ENCODE measurements at regions not wholly inside any gene's neighbourhood (a gene's known extent, or its start where the extent isn't known, plus 50 kb on each side); places are given as distances from the start of the nearest gene placed in this dataset.

DNA sequence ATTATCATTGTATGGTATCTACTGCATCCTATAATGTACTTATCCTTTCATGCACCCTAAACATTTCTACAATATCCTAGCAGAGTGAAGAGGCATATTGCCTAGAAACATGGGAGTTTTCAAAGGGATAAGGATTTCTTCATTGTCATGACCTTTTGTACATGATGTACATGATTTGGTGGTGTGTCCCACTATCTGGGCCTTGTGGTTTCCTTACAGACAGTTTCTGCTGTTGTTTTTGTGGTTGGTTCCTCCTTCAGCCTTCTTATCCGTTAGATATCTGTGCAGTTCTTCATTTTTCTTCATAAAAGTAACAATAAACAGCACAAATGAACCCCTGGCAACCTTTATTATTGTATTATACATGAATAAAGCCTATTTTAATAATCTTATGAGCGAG, 70.4 kb upstream of the BACH1 start:
- no peaks in the 10 kb centered on the region for H3K9me3 Mint-ChIP-seq
- H3K27ac Mint-ChIP-seq, result no peak overlapping the region
- peaks cover 0 to 4% (median 2%) of the 10 kb centered on the region in 3 donors for H3K27me3 Mint-ChIP-seq (ENCODE audit: low read depth in 3 of 3)
- no peak for DNase-seq
- no peak overlapping the region for H3K4me3 Mint-ChIP-seq
- peaks cover 4 to 5% of the 10 kb centered on the region in 2 donors for H3K4me1 Mint-ChIP-seq
- no peaks in the 10 kb centered on the region for H3K36me3 Mint-ChIP-seq

DNA sequence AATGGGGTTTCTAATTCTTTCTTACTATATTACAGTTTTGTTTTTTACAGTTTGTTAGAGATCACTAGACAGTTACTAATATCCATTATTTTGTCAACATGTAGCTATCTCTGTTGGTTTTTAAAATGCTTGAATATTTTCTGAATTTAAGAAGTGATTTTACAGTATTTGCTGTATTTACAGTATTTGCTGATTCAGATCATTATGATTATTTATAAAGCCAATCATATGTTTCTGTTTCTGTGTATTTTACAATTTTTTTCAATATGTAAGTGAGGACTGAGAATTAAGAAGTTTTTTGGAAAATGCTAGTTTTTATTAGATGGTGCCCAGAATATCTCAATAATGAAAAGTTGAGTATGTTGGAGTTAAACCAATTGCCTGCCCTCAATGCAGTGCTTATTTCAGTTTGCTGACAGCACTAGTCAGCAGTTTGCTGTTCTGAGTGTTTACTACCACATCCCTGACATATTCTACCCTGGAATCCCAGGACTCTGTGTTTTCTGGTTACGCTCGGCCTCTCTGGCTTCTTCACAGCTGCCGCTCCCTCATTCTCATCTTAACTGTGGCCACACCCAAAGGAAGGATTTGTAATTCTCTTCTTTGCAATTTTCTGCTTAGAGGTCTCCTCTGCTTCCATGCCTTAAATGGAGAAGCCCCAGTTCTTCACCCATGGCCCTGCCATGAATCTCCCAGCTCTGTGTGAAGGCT, 68.0 kb upstream of the BACH1 start:
- no peak for DNase-seq
- peaks cover 4 to 5% of the 10 kb centered on the region in 2 donors for H3K4me1 Mint-ChIP-seq
- H3K27me3 Mint-ChIP-seq (ENCODE audit: low read depth in 3 of 3), result peaks cover 0 to 4% (median 0%) of the 10 kb centered on the region in 3 donors
- H3K4me3 Mint-ChIP-seq, result no peak overlapping the region
- no peak overlapping the region for H3K27ac Mint-ChIP-seq
- no peaks in the 10 kb centered on the region for H3K9me3 Mint-ChIP-seq
- H3K36me3 Mint-ChIP-seq, result no peaks in the 10 kb centered on the region

DNA sequence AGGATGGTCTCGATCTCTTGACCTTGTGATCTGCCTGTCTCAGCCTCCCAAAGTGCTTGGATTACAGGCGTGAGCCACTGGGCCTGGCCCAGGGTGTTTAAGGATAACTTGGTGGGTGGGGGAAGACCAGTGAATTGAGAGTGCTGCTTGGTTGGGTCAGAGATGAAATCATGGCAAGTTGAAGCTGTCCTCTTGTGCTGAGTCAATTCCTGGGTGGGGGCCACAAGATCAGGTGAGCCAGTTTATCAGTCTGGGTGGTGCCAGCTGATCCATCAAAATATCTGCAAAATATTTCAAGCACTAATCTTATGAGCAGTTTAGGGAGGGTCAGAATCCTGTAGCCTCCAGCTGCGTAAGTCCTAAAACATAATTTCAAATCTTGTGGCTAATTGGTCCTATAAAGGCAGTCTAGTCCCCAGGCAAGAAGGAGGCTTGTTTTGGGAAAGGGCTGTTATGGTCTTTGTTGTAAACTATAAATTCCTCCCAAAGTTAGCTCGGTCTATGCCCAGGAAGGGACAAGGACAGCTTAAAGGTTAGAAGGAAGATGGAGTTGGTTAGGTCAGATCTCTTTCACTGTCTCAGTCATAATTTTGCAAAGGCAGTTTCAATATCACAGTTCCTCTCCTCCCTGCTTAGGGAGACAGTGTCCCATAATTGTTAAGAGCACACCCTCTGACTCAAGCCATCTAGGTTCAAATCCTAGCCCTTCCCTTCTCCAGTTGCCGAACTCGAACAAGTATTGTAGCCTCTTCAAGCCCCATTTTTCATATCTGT, 66.8 kb upstream of the BACH1 start:
- H3K27ac Mint-ChIP-seq, result no peak overlapping the region
- no peak overlapping the region for H3K4me3 Mint-ChIP-seq
- H3K36me3 Mint-ChIP-seq, result no peaks in the 10 kb centered on the region
- no peaks in the 10 kb centered on the region for H3K9me3 Mint-ChIP-seq
- peaks cover 0 to 4% (median 0%) of the 10 kb centered on the region in 3 donors for H3K27me3 Mint-ChIP-seq (ENCODE audit: low read depth in 3 of 3)
- DNase-seq, result no peak
- H3K4me1 Mint-ChIP-seq, result peaks cover 4 to 5% of the 10 kb centered on the region in 2 donors

DNA sequence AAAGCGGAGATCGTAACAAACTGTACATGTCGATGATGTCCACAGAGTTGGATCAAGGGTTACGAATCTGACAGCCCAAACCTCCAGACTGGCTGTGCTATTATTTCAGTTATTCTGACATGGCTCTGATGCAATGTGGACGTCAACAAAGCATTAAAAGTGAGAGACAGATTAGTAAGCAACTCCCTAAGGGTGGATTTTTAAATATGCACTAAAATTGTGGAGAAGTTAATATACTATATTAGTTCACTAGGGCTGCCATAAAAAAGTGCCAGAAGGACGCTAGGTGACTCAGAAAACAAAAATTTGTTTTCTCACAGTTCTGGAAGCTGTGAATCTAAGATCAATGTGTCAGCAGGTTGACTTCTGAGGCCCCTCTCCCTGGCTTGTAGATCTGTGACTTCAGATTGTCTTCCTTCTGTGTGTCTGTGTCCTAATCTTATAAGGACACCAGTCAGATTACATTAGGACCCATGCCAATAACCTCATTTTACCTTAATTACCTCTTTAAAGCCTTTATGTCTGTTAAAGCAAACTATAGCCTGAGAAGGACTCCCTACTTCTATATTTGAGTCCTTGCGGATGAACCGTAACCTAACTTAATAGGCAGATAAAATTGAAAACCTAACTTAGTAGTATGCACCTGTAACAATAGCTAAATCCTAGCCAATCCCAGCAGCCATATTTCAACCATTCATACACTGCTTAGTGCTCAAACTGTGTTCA, 66.0 kb upstream of the BACH1 start:
- H3K9me3 Mint-ChIP-seq, result no peaks in the 10 kb centered on the region
- H3K36me3 Mint-ChIP-seq, result no peaks in the 10 kb centered on the region
- H3K4me1 Mint-ChIP-seq, result peaks cover 4 to 5% of the 10 kb centered on the region in 2 donors
- H3K27me3 Mint-ChIP-seq (ENCODE audit: low read depth in 3 of 3), result peaks cover 0 to 4% (median 0%) of the 10 kb centered on the region in 3 donors
- H3K27ac Mint-ChIP-seq, result no peak overlapping the region
- no peak for DNase-seq
- no peak overlapping the region for H3K4me3 Mint-ChIP-seq

DNA sequence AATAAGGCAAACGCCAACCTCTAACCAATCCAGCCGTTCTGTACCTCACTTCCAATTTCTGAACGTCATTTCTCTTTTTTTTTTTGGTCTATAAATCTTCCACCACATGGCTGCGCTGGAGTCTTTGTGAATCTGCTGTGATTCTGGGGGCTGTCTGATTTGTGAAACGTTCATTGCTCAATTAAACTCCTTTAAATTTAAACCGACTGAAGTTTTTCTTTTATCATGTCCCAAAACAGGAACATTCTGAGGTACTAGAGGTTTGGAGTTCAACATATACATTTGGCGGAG, 65.5 kb upstream of the BACH1 start:
- no peaks in the 10 kb centered on the region for H3K36me3 Mint-ChIP-seq
- H3K27ac Mint-ChIP-seq, result peak overlapping the region in 1 of 6 donors; percentile 56
- H3K27me3 Mint-ChIP-seq (ENCODE audit: low read depth in 3 of 3), result peaks cover 0 to 4% (median 0%) of the 10 kb centered on the region in 3 donors
- DNase-seq, result no peak
- H3K9me3 Mint-ChIP-seq, result no peaks in the 10 kb centered on the region
- H3K4me3 Mint-ChIP-seq, result no peak overlapping the region
- peaks cover 4 to 5% of the 10 kb centered on the region in 2 donors for H3K4me1 Mint-ChIP-seq

DNA sequence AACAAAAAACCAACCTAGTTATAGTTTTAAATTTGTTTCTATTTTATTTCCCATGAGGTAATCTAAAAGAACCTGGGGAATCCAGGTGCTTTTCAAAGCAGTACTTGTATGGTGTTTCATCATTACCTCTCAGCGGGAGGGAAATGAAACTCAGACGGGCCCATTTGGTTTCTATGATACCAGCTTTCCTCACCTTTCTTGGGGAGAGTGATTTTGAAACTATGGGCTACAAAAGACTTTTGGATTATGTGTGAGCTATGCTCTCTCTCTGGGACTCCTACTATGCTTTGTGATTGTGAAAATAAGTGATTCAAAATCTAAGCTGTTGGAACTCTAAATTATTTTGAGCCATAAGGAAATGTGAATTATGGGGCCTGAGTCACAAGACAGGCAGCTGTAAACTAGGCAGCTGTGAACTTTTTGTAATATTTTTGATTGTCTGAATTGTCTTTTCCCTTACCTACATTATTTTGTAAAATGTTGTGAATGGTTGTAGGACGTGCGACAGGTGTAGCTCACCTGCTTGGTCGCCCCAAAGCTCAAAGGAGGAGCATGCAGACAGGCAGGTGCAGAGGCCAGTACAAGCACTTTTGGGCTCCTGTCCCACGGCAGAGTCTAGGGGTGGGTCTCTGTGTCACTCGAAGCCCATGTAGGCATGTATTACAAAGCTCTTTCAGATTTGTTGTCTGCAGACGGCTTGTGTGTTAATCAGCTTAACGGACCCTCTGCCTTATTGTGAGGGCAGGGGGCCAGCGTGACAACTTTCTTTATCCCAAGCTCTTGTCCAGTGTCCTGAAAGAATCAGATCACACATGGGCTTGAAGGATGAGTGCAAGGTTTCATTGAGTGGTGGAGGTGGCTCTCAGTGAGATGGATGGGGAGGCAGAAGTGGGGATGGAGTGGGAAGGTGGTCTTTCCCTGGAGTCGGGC, 64.8 kb upstream of the BACH1 start:
- Mint-ChIP-seq H3K4me1 (no peaks in the 10 kb centered on the region), H3K27ac (no peak overlapping the region), H3K4me3 (no peak overlapping the region), H3K9me3 (no peaks in the 10 kb centered on the region), H3K27me3 (ENCODE audit: low read depth in 3 of 3) (peaks cover 0 to 2% (median 0%) of the 10 kb centered on the region in 3 donors), H3K36me3 (no peaks in the 10 kb centered on the region)
- no peak for DNase-seq

DNA sequence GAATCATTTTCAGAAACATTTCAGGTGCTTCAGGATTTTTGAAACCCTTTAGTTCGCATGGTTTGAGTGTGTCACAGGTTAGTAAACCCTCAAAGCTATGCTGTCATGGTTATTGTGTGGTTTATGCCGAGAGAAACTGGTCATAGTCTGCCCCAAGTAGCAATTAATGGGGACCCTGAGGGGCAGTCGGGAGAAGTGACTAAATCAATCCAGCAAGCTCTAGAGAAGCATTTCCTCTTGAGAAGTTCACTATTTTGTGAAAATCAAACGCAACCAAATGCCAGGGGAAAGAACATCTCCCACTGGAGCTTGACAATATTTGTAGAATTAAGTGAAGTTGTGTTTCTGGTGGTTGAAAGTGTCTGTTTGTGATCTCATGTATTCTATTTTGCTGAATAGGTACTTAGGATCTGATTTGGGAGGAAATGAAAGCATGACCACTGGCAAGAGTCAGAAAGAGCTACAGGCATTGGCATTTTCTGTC, 63.0 kb upstream of the BACH1 start:
- Mint-ChIP-seq H3K36me3 (no peaks in the 10 kb centered on the region), H3K4me1 (no peaks in the 10 kb centered on the region), H3K4me3 (no peak overlapping the region), H3K9me3 (no peaks in the 10 kb centered on the region), H3K27me3 (ENCODE audit: low read depth in 3 of 3) (peaks cover 0 to 2% (median 2%) of the 10 kb centered on the region in 3 donors), H3K27ac (no peak overlapping the region)
- no peak for DNase-seq

DNA sequence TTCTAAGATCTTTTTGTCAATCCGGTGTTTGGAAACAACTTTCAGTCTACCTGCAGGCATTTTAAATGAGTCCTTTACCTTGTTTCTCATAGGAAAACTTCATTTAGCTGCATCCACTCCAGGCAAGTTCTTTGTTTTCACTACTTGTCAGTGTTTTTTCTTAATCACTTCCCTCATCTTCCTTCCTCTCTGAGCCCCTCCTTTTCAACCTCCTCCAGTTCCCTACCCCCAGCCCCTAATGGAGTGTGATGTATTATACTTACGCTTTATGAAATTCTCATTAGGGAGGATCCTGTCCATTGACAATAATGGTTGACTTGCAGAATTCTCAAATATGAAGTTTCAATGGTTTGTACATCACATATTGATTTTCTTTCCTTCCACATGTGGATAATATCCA, 62.5 kb upstream of the BACH1 start:
- no peak overlapping the region for H3K4me3 Mint-ChIP-seq
- H3K27ac Mint-ChIP-seq, result no peak overlapping the region
- no peaks in the 10 kb centered on the region for H3K9me3 Mint-ChIP-seq
- no peaks in the 10 kb centered on the region for H3K4me1 Mint-ChIP-seq
- H3K36me3 Mint-ChIP-seq, result no peaks in the 10 kb centered on the region
- peaks cover 0 to 2% (median 2%) of the 10 kb centered on the region in 3 donors for H3K27me3 Mint-ChIP-seq (ENCODE audit: low read depth in 3 of 3)
- DNase-seq, result no peak

DNA sequence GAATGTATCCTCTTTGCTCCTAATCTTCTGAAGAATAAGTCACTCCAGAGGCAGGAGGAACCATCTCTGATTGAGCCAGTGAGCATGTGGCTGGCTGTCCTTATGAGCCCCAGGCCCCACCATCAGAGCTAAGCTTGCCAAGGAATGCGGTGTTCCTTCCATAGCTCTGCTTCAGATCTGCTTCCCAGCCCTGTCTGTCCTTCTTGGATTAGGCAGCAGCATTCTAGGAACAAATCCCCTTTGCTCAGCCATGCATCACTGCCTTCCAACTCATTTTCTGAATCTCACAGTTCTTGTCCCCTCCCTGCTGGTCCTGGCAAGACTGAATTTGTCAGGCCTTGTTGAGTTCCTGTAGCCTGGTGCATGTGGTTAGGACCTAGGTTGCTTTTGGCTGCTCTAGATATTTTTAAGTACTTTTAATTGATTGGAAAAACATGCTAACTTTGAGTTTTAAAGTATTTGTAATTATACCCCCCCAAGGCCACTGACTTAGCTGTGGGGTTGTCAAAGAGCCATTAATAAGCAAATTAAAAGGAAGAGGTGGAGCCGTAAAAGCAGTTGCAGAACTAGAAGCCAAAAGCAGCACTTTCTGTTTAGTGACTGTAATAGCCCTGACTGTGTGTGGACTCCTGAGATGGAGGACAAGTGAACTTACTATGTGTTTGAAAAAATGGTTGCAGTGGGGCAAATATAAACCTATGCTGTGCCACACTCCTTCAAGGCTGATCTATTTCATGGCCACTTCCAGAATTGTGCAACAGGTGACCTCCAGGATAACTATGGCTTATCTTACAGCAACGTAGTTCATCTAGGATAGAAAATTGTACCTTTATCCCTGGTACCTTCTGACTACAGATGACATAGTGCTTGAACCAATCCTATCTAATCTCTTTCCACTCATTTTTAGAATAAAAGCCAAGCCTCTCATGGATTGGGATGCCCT, 61.3 kb upstream of the BACH1 start:
- Mint-ChIP-seq H3K4me3 (no peak overlapping the region), H3K27ac (no peak overlapping the region), H3K36me3 (no peaks in the 10 kb centered on the region), H3K4me1 (no peaks in the 10 kb centered on the region), H3K9me3 (no peaks in the 10 kb centered on the region), H3K27me3 (ENCODE audit: low read depth in 3 of 3) (peaks cover 0 to 2% (median 2%) of the 10 kb centered on the region in 3 donors)
- DNase-seq, result no peak

DNA sequence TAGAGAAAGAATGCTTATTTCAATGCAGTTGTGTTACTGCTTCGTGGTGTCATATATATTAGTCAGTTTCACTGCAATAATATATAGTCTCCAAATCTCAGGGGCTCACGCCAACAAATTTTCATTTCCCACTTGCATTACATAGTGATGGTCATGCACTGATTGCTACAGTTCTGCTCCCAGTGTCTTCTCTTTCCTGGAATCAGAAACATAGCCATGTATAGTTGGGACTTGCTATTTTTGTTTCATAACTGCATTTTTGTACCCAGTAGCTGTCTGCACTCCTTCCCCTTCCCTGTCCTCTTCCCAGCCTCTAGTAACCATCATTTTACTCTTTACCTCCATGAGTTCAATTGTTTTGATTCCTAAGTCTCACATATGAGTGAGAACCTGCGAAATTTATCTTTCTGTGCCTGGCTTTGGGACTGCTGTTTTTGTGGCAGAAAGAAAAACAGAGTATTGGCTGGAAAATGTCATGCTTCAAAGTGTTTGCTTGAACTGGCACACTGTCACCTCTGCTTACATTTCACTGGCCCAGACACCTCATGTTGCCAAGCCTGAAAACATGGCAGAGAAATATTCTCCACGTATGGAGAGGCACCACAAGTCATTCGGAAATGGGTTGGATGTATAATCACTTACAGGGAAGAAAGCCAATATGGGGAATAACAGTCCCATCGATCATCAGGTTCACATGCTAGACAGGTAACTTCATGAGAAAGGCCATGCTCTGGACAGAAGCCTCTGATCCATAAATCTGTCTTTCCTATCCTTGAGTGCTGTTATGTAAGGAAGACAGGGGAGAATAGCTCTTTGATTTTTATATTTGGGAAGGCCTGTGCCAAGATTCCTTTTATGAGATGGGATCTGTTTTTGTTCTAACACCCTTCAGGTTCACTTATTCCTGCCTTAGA, 60.4 kb upstream of the BACH1 start:
- Mint-ChIP-seq H3K36me3 (no peaks in the 10 kb centered on the region), H3K4me1 (no peaks in the 10 kb centered on the region), H3K9me3 (no peaks in the 10 kb centered on the region), H3K27me3 (ENCODE audit: low read depth in 3 of 3) (peaks cover 0 to 2% (median 2%) of the 10 kb centered on the region in 3 donors), H3K4me3 (no peak overlapping the region), H3K27ac (no peak overlapping the region)
- no peak for DNase-seq

DNA sequence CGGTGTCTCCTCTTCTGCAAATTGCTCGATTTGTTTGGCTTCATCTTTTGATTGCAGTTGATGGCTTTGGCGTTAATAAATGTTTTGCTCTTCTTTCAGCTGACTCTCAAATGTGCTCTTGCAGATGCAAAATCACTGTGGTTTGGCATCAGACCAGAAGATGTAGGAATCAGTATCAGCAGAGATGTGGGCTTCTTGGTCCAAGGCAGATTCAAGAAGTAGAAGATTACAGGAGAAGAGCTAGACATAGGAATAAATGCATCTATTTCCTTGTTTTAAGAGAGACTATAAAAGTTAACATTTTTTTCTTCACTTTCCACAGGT, 59.8 kb upstream of the BACH1 start:
- H3K27ac Mint-ChIP-seq, result no peak overlapping the region
- no peak for DNase-seq
- peaks cover 0 to 2% (median 2%) of the 10 kb centered on the region in 3 donors for H3K27me3 Mint-ChIP-seq (ENCODE audit: low read depth in 3 of 3)
- H3K4me3 Mint-ChIP-seq, result no peak overlapping the region
- no peaks in the 10 kb centered on the region for H3K36me3 Mint-ChIP-seq
- no peaks in the 10 kb centered on the region for H3K9me3 Mint-ChIP-seq
- no peaks in the 10 kb centered on the region for H3K4me1 Mint-ChIP-seq

DNA sequence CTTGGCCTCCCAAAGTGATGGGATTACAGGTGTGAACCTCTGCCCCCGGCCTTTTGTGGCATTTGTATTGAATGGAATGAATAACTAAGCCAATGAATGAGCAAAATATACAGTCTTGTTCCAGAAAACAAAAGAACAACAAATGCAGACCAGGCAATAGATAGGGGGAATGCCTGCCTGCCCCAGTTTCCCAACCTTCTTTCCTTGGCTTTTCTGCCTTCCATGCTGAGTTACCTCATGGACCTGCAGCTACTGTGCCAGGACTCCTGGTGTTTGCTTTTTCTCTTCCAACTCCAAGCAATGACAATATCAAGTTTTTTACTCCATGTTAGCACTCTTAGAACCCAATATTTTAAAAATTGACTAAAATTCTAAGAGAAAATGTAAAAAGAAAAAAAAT, 58.6 kb upstream of the BACH1 start:
- no peaks in the 10 kb centered on the region for H3K36me3 Mint-ChIP-seq
- H3K4me1 Mint-ChIP-seq, result no peaks in the 10 kb centered on the region
- no peak overlapping the region for H3K4me3 Mint-ChIP-seq
- H3K9me3 Mint-ChIP-seq, result no peaks in the 10 kb centered on the region
- DNase-seq, result no peak
- H3K27ac Mint-ChIP-seq, result no peak overlapping the region
- peaks cover 0 to 2% (median 2%) of the 10 kb centered on the region in 3 donors for H3K27me3 Mint-ChIP-seq (ENCODE audit: low read depth in 3 of 3)
